OCI-LY7 (cell line): ENCODE measurements at regions not wholly inside any gene's neighbourhood (a gene's known extent, or its start where the extent isn't known, plus 50 kb on each side); places are given as distances from the start of the nearest gene placed in this dataset.

ENCODE experiments used
- BruUV-seq: library from RNA; stranded (reverse); fragments of 400-500 nt; replicated peaks from 2 replicates; lab custom pipeline; 2021; lab: Mats Ljungman, UMichigan
- CTCF ChIA-PET: fragments of 300-600 bp; sonication (Branson Sonifier 250); formaldehyde crosslinking; loops from one replicate; lab custom pipeline; 2022; ENCODE audit warnings: antibody characterized with exemption; ENCODE audit not compliant: unreplicated experiment; lab: Charles Lee
- POLR2A ChIA-PET: fragments of 300-600 bp; sonication (Branson Sonifier 250); formaldehyde crosslinking; loops from one replicate; lab custom pipeline; 2022; ENCODE audit warnings: antibody characterized with exemption; lab: Charles Lee
- DNase-seq: peaks from one replicate; pipeline ENCODE4 v3.0.0-alpha.2; 2015; ENCODE audit warnings: low spot score
- H2AFZ ChIP-seq: fragments of 200-600 bp; sonication (generic), shearing (Covaris generic); 2 replicates; pipeline ENCODE4 v1.6.1; 2014; ENCODE audit warnings: mild to moderate bottlenecking, antibody characterized with exemption, low read length, moderate library complexity
- H3K27ac ChIP-seq: fragments of 200-600 bp; sonication (generic); 2 replicates; pipeline ENCODE4 v1.5.1; 2014; ENCODE audit warnings: mixed run types, low read depth, mild to moderate bottlenecking, moderate library complexity, low read length, inconsistent platforms; ENCODE audit not compliant: poor library complexity, severe bottlenecking
- H3K36me3 ChIP-seq: fragments of 200-600 bp; sonication (generic); 2 replicates; pipeline ENCODE4 v1.6.1; 2014; ENCODE audit warnings: mild to moderate bottlenecking, antibody characterized with exemption, low read length, moderate library complexity, mixed read lengths; ENCODE audit not compliant: insufficient read depth
- H3K4me1 ChIP-seq: fragments of 200-600 bp; sonication (generic); 2 replicates; pipeline ENCODE4 v1.5.1; 2014; ENCODE audit warnings: mild to moderate bottlenecking, low read length; ENCODE audit not compliant: insufficient read depth, poor library complexity, severe bottlenecking
- H3K4me2 ChIP-seq: fragments of 200-600 bp; sonication (generic); 2 replicates; pipeline ENCODE4 v1.6.1; 2014; ENCODE audit warnings: mild to moderate bottlenecking, low read length
- H3K4me3 ChIP-seq: fragments of 200-600 bp; sonication (generic); 2 replicates; pipeline ENCODE4 v1.5.1; 2014; ENCODE audit warnings: mild to moderate bottlenecking, low read depth, low read length; ENCODE audit not compliant: poor library complexity, severe bottlenecking
- H3K79me2 ChIP-seq: fragments of 200-600 bp; sonication (generic); 2 replicates; pipeline ENCODE4 v1.6.1; 2016; ENCODE audit warnings: low read depth, mild to moderate bottlenecking, low read length, moderate library complexity, mixed read lengths; ENCODE audit not compliant: insufficient read depth
- H3K9me2 ChIP-seq: fragments of 200-600 bp; sonication (generic); 2 replicates; pipeline ENCODE4 v1.6.1; 2016; ENCODE audit warnings: mild to moderate bottlenecking, low read length, mixed read lengths; ENCODE audit not compliant: insufficient read depth
- H3K9me3 ChIP-seq: fragments of 200-600 bp; sonication (generic); 2 replicates; pipeline ENCODE4 v1.6.1; 2014; ENCODE audit warnings: mild to moderate bottlenecking, mixed run types, low read length, mixed read lengths
- H4K20me1 ChIP-seq: fragments of 200-600 bp; sonication (generic); 2 replicates; pipeline ENCODE4 v1.6.1; 2014; ENCODE audit warnings: mild to moderate bottlenecking, antibody characterized with exemption, low read length, moderate library complexity, mixed read lengths; ENCODE audit not compliant: insufficient read depth
- EZH2phosphoT487 ChIP-seq: fragments of 200-600 bp; sonication (generic); IDR thresholded peaks from 2 replicates; pipeline ENCODE4 v1.6.1; 2018; ENCODE audit warnings: low read depth, borderline replicate concordance, mild to moderate bottlenecking, mixed run types, antibody characterized with exemption, low read length, moderate library complexity, mixed read lengths
- intact Hi-C: fragments of 100-400 bp; cut with micrococcal nuclease; formaldehyde crosslinking; loops from one replicate; pipeline ENCODE4 v1.10.0; 2022; ENCODE audit not compliant: unreplicated experiment
- TF ChIP-seq, protein P1 (sequence below): fragments of 200-600 bp; sonication (generic); conservative IDR thresholded peaks from 2 replicates; pipeline ENCODE4 v1.5.1; 2014; ENCODE audit warnings: mild to moderate bottlenecking, antibody characterized with exemption, low read length, moderate library complexity, mixed read lengths

DNA sequence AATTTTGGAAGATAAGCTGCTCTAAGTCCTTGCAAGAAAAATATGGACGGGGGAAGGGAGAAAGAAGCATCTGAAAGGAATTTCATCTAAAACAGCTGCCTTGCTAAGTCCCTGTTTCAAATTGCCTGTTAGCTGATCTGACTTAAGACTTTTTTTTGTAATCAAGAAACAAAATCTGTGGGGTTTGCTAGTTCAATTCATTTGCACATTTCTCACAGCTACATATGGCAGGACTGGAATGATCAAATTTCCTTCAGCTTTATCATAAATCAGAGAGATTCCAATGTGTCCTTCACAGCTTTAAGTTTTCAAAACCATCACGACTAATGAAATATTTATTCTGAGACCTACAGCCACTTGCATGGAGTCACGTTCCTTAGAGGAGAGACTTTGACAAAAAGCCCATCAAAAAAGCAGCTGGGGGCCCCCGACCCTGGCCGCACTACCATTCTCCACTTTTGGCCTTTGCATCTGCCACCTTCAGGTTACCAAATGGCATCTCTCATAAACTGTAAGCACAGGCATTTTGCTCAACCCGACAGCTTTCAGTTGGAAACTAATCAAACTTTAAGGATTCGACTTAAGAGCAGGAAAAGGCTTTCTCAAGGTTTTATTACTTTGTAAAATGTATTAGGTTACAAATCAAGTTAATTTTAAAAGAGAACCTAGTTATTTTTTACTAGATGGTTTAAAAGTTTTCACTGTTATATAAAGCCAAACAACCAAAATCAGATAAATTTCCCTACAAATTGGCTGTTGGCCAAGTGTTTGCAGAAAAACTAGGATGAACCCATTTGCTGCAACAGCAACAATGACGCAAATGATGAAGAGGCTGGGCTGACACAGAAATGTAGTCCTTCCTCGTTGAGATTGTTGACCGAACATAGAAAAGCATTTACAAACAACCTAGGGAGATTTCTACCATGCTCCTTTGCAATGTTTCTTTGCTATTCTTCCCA lies 100.4 kb upstream of the RND3 start:
- H3K36me3 ChIP-seq: no peaks in the 10 kb centered on the region
- no peaks in the 10 kb centered on the region for H3K79me2 ChIP-seq
- no peak overlapping the region for H3K4me3 ChIP-seq
- BruUV-seq: no TSS peak
- no peaks in the 10 kb centered on the region for H3K9me2 ChIP-seq
- no peaks in the 10 kb centered on the region for H3K9me3 ChIP-seq
- H4K20me1 ChIP-seq: no peaks in the 10 kb centered on the region
- intact Hi-C loops: no loop called here
- H3K27ac ChIP-seq: no peak overlapping the region
- H3K4me2 ChIP-seq: no peak overlapping the region
- TF ChIP-seq, protein P1, sequence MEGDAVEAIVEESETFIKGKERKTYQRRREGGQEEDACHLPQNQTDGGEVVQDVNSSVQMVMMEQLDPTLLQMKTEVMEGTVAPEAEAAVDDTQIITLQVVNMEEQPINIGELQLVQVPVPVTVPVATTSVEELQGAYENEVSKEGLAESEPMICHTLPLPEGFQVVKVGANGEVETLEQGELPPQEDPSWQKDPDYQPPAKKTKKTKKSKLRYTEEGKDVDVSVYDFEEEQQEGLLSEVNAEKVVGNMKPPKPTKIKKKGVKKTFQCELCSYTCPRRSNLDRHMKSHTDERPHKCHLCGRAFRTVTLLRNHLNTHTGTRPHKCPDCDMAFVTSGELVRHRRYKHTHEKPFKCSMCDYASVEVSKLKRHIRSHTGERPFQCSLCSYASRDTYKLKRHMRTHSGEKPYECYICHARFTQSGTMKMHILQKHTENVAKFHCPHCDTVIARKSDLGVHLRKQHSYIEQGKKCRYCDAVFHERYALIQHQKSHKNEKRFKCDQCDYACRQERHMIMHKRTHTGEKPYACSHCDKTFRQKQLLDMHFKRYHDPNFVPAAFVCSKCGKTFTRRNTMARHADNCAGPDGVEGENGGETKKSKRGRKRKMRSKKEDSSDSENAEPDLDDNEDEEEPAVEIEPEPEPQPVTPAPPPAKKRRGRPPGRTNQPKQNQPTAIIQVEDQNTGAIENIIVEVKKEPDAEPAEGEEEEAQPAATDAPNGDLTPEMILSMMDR: no peak
- TF ChIP-seq EZH2phosphoT487: no peak
- ChIA-PET CTCF (no interaction called here), POLR2A (no interaction called here)
- no peak overlapping the region for H2AFZ ChIP-seq
- DNase-seq: no peak
- H3K4me1 ChIP-seq: no peaks in the 10 kb centered on the region

- POLR2A ChIA-PET: interaction anchor here (0.5 kb wide), 1 partner anchor 18 kb away, joined by 3 read pairs; no protein-coding TSS in a partner anchor
- Histone ChIP-seq H4K20me1 (no peaks in the 10 kb centered on the region), H3K9me2 (no peaks in the 10 kb centered on the region), H3K27ac (no peak overlapping the region), H2AFZ (no peak overlapping the region), H3K9me3 (no peaks in the 10 kb centered on the region), H3K36me3 (no peaks in the 10 kb centered on the region), H3K4me3 (no peak overlapping the region), H3K4me2 (no peak overlapping the region), H3K79me2 (no peaks in the 10 kb centered on the region), H3K4me1 (no peaks in the 10 kb centered on the region)
- DNase-seq: no peak
- TF ChIP-seq, protein P1: no peak
- no peak for TF ChIP-seq EZH2phosphoT487
- CTCF ChIA-PET: no interaction called here
- no TSS peak for BruUV-seq
- intact Hi-C loops: no loop called here
These were observed 99.4 kb upstream of the RND3 start for GRCh38 chr2:150586858-150587257.
